NCI-H446 (cell line): ENCODE measurements at regions not wholly inside any gene's neighbourhood (a gene's known extent, or its start where the extent isn't known, plus 50 kb on each side); places are given as distances from the start of the nearest gene placed in this dataset.
"Not testable (repeated sequence)": the region's sequence is repeated elsewhere in the genome, so short reads cannot be mapped to it uniquely, and the experiment has no call there.

ENCODE experiments used
- DNase-seq, 2 experiments: peaks; one replicate each; lab custom pipeline; 2025; lab: John Stamatoyannopoulos, UW

GRCh38 chr18:40281356-40281755 is 1673.7 kb upstream of the PIK3C3 start:
- DNase-seq = not testable (repeated sequence)

DNA sequence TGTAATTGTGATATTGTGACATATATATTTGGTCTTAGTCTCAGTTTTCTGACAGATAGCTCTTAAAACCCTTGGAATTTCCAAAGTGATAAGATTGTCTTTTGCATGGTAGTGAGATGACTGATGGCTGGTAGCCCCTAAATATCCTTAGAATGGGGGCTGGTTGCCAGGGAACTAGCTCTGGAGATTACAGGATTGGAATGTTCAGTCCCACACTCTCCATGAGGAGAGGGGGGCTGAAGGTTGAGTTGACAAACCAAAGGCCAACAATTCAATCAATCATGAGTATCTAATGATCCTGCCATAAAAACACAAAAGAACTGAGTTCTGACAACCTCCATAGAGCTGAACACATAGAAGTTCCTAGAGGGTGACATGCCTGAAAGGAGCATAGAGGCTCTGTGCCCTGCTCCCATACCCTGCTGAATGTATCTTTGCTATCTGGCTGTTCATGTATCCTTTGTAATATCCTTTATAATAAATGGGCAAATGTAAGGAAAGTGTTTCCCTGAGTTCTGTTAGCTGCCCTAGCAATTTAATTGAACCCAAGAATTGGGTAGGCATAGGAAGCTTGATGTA is 1680.3 kb upstream of the PIK3C3 start:
- DNase-seq = no peak

- no peak for DNase-seq
Measured at GRCh38 chr18:40272630-40273231, 1682.3 kb upstream of the PIK3C3 start.

GRCh38 chr18:40259115-40259835 is 1695.8 kb upstream of the PIK3C3 start:
- DNase-seq = no peak

GRCh38 chr18:40258311-40258710 is 1696.7 kb upstream of the PIK3C3 start:
- peak in 1 of 2 experiments; percentile 26 for DNase-seq

- peak in 1 of 2 experiments; percentile 9 for DNase-seq
Measured at GRCh38 chr18:40250236-40250635, 1704.8 kb upstream of the PIK3C3 start.

DNA sequence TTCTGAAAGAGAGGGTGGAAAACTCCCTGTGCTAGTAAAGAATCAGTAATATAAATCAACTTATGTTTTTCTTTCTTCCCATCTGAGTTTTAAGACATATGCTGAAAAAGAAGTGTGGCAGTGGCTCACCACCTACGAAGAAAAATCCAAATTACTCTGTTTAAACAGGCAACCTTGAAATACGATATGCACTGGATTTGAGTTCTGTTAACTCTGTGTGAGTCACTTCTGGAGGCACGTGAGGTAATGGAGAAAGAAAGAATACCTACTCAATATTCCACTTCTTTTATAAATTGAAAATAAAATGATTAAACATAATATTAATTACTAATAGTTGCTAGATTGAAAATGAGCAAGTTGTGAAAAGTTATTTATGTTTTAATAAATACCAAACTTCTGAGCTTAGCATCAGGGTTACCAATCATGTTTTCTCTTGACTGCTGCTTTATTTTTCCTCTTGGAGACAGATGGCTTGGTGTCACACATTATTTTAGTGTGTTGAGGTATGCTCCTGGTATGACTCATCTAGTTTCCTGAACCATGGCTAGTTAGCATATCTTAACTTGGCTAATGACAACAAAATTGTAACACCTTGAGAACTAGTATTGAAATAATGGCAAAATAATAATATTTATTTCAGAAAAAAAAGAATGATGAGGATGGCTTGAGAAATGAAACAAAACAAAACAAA is 1705.5 kb upstream of the PIK3C3 start:
- peak in 1 of 2 experiments; percentile 23 for DNase-seq

DNA sequence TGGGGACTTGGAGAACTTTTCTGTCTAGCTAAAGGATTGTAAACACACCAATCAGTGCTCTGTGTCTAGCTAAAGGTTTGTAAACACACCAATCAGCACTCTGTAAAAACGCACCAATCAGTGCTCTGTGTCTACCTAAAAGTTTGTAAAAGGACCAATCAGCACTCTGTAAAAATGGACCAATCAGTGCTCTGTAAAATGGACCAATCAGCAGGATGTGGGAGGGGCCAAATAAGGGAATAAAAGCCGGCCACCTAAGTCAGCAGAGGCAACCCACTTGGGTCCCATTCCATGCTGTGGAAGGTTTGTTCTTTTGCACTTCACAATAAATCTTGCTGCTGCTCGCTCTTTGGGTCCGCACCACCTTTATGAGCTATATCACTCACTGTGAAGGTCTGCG is 1709.4 kb upstream of the PIK3C3 start:
- DNase-seq = not testable (repeated sequence)

DNA sequence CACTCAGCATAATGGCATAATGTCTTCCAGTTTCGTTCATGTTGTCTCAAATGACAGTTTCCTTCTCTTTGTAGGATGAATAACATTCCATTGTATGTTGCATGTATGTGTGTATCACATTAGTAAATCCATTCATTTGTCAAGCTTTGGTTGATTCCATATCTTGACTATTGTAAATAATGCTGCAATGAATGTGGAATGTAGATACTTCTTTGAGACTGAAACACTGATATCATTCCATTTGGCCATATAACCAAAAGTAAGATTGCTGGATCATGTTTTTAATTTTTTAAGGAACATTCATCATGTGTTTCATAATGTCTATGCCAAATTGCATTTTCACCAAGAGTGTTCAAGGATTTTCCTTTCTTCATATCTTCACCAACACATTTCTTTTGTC is 1711.4 kb upstream of the PIK3C3 start:
- no peak for DNase-seq

DNA sequence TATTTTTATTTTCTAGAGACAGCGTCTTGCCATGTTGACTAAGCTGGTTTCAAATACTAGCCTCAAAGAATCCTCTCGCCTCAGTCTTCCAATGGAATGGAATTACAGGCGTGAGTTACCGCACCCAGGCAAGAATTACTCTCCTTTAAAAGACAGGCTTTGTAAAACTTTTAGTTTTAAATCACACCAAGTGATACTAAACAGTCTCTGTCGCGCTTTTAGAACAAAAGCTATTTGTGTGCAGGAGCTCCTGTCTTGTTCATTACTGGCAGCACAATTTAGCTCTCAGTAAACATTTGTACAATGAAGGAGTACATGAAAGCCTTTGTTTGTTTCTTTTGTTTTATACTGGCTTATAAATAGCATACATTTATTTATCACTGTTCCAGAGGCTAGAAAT is 1719.2 kb upstream of the PIK3C3 start:
- DNase-seq = no peak

DNA sequence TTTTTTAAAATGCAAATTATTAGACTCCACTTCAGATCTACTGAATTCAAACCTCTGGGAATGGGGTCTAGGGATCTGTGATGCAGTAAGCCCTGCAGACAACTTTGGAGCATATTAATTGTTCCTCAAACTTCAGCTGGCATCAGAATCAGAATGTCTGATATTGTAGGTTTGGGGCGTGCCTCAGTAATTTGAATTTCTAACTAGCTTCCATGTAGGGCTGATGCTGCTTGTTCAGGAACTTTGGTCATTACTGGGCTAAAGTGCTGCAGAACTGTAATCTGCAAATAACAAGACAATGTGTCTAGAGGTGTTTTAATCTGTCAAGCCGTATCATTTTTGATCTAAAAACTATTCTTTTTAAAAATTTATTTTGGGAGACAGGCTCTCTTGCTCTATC is 1719.7 kb upstream of the PIK3C3 start:
- no peak for DNase-seq

- no peak for DNase-seq
Measured at GRCh38 chr18:40233931-40234616, 1721.0 kb upstream of the PIK3C3 start.

DNA sequence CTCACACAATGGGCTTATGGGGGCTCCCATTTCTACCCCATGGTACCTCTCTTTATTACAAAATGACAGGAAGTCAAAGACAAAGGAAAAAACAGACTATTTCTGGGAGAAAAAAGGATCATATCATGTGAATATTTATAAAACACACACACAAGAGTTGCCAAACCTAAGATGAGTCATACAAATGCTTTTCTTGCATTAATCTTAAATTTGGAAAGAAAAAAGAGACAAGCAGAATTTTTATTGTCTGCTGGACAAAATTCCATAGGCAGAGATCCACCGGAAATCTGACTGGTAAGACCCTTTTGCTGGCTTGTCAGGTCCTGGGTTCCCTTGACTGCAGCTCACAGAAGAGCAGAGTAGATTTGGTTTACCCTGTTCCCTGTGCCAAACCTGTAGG is 1732.3 kb upstream of the PIK3C3 start:
- no peak for DNase-seq

DNA sequence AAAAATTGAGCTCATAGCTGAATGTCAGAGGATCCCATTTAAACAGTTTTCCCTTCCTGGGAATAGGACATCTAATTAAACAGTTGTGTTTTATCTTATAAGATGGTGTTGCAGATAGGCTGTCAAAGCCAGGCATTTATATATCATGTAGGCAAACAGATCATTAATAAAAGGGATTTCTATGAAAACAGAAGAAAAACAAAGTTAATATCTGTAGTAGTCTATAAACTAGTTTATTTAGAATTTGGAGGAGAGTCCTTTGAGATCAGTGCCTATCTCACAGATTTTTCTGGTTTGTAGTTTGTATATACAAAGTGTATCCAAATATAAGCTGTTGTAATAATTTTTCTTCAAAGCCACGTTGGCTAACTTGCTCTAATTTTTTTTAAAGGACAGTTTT is 1738.2 kb upstream of the PIK3C3 start:
- no peak for DNase-seq

- no peak for DNase-seq
Measured at GRCh38 chr18:40215979-40216378, 1739.1 kb upstream of the PIK3C3 start.

DNA sequence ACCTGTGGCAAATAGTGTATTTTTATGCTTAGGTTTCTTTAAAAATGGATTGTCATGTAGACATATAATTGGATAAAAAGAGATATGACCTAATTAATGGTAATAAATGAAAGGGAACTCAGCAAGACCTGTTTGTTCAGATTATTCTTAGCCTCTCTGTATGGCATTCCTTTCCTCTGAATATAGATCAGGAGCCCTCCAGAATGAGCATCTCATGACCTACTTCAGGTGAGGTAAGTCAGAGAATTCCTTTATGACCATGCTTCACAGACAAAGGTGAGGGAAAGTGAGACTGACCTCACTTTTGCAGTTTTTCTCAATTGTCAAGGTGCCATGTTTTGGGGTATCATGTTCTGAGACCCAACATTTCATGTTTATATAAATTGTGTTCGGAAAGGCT is 1744.3 kb upstream of the PIK3C3 start:
- no peak for DNase-seq

DNA sequence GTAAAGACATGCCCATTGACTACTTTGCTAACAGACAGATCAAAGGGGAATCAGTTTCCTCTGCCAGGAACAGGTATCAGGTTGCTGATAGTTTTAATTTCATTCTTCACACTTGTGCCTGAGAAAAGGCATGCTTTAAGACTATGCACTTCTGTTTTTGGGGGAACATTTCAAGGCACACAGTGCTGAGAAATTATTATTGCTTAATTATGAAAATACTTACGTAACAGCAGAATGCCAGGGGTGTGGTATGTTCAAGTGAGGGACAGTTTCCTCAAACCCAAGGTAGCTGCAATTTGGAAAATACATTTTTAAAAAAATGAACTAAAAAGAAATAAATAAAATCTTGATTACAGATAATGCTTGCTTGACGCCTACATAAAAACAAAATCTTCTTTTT is 1746.1 kb upstream of the PIK3C3 start:
- DNase-seq = no peak

- DNase-seq = no peak
Measured at GRCh38 chr18:40197711-40198110, 1757.3 kb upstream of the PIK3C3 start.

GRCh38 chr18:40186677-40187076 is 1768.4 kb upstream of the PIK3C3 start:
- DNase-seq = no peak

DNA sequence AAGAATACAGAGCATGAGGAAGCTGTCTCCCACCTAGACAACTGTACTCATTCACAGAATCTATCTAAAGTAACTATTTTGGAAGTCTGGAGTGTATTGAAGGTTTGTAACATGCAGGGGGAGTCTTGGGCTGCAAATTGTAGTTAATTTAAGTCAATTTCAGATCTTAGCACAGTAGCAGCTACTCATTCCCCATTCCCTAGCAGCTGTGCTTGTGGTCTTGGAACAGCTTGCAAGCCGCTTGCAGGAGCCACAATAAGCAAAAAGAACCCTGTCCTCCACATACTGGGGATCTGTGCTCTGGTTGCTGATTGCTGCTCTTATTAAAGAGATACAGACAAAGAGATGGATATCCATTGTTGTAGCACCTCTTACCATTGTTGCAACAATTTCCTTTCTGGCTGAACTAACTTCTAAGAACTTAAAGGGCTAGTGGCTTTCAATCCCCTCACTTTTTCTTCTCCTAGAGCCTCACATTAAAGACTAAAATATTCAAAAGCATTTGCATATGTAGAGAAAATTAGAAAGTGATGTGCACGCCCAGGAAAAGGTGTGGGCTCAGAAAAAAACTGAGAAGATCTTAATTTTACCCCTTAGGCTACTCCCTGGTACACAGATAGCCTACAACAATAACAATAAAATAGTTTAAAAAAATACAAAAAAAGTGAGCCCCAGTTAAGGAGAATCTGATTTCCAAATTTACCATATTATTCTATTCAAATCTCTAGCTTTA is 1775.1 kb upstream of the PIK3C3 start:
- no peak for DNase-seq

- no peak for DNase-seq
Measured at GRCh38 chr18:40168026-40168425, 1787.0 kb upstream of the PIK3C3 start.

- no peak for DNase-seq
Measured at GRCh38 chr18:40163254-40163653, 1791.8 kb upstream of the PIK3C3 start.
